ENCODE measurements at regions not wholly inside any gene's neighbourhood (a gene's known extent, or its start where the extent isn't known, plus 50 kb on each side); places are given as distances from the start of the nearest gene placed in this dataset.

- intact Hi-C loops (cut with DNase I), result no loop called here
- H3K4me1 ChIP-seq, result no peaks in the 10 kb centered on the region
- no peaks in the 10 kb centered on the region for H3K9me3 ChIP-seq
- H3K36me3 ChIP-seq, result no peaks in the 10 kb centered on the region
- no peak for TF ChIP-seq CTCF (IDR thresholded peaks at IDR 0.05)
- no peak for DNase-seq (ENCODE audit: low spot score in 2 of 2)
- H3K4me3 ChIP-seq, result no peak overlapping the region
- no peak overlapping the region for H3K27ac ChIP-seq
- no peaks in the 10 kb centered on the region for H3K27me3 ChIP-seq
Observed at GRCh38 chr11:25776238-25776637, 555.7 kb upstream of the ANO3 start.

GRCh38 chr11:25777343-25777742, 554.6 kb upstream of the ANO3 start:
- intact Hi-C loops (cut with DNase I), result no loop called here
- H3K27me3 ChIP-seq, result no peaks in the 10 kb centered on the region
- no peak overlapping the region for H3K27ac ChIP-seq
- H3K36me3 ChIP-seq, result no peaks in the 10 kb centered on the region
- no peaks in the 10 kb centered on the region for H3K4me1 ChIP-seq
- H3K4me3 ChIP-seq, result no peak overlapping the region
- no peaks in the 10 kb centered on the region for H3K9me3 ChIP-seq
- TF ChIP-seq CTCF (IDR thresholded peaks at IDR 0.05), result no peak
- no peak for DNase-seq (ENCODE audit: low spot score in 2 of 2)

- Histone ChIP-seq H3K9me3 (no peaks in the 10 kb centered on the region), H3K4me1 (no peaks in the 10 kb centered on the region), H3K36me3 (no peaks in the 10 kb centered on the region), H3K27me3 (no peaks in the 10 kb centered on the region), H3K27ac (no peak overlapping the region), H3K4me3 (no peak overlapping the region)
- intact Hi-C loops (cut with DNase I), result no loop called here
- no peak for TF ChIP-seq CTCF (IDR thresholded peaks at IDR 0.05)
- no peak for DNase-seq (ENCODE audit: low spot score in 2 of 2)
Observed at GRCh38 chr11:25779033-25779432, 552.9 kb upstream of the ANO3 start.

GRCh38 chr11:25787416-25787815, 544.5 kb upstream of the ANO3 start:
- Histone ChIP-seq H3K27me3 (no peaks in the 10 kb centered on the region), H3K27ac (no peak overlapping the region), H3K36me3 (no peaks in the 10 kb centered on the region), H3K4me3 (no peak overlapping the region), H3K4me1 (no peaks in the 10 kb centered on the region), H3K9me3 (no peaks in the 10 kb centered on the region)
- no peak for DNase-seq (ENCODE audit: low spot score in 2 of 2)
- intact Hi-C loops (cut with DNase I), result no loop called here
- no peak for TF ChIP-seq CTCF (IDR thresholded peaks at IDR 0.05)

GRCh38 chr11:25790396-25790795, 541.5 kb upstream of the ANO3 start:
- Histone ChIP-seq H3K27me3 (no peaks in the 10 kb centered on the region), H3K36me3 (no peaks in the 10 kb centered on the region), H3K9me3 (no peaks in the 10 kb centered on the region), H3K4me3 (no peak overlapping the region), H3K4me1 (no peaks in the 10 kb centered on the region), H3K27ac (no peak overlapping the region)
- no peak for TF ChIP-seq CTCF (IDR thresholded peaks at IDR 0.05)
- intact Hi-C loops (cut with DNase I), result no loop called here
- no peak for DNase-seq (ENCODE audit: low spot score in 2 of 2)

GRCh38 chr11:25793637-25794036, 538.3 kb upstream of the ANO3 start:
- H3K4me1 ChIP-seq, result no peaks in the 10 kb centered on the region
- TF ChIP-seq CTCF (IDR thresholded peaks at IDR 0.05), result no peak
- H3K36me3 ChIP-seq, result no peaks in the 10 kb centered on the region
- no peaks in the 10 kb centered on the region for H3K9me3 ChIP-seq
- H3K4me3 ChIP-seq, result no peak overlapping the region
- DNase-seq (ENCODE audit: low spot score in 2 of 2), result no peak
- intact Hi-C loops (cut with DNase I), result no loop called here
- no peaks in the 10 kb centered on the region for H3K27me3 ChIP-seq
- no peak overlapping the region for H3K27ac ChIP-seq
